ENCODE measurements at regions not wholly inside any gene's neighbourhood (a gene's known extent, or its start where the extent isn't known, plus 50 kb on each side); places are given as distances from the start of the nearest gene placed in this dataset.

- no peak for TF ChIP-seq CTCF (conservative IDR thresholded peaks at IDR 0.05)
- no peak for TF ChIP-seq ZFX (IDR thresholded peaks at IDR 0.05)
These were observed 197.8 kb upstream of the ERBB4 start for GRCh38 chr2:212736385-212736726.
